HS-5 (cell line): ENCODE measurements at regions not wholly inside any gene's neighbourhood (a gene's known extent, or its start where the extent isn't known, plus 50 kb on each side); places are given as distances from the start of the nearest gene placed in this dataset.
"Not testable (repeated sequence)": the region's sequence is repeated elsewhere in the genome, so short reads cannot be mapped to it uniquely, and the experiment has no call there.

Experiments used
- DNase-seq: peaks from one replicate; pipeline ENCODE4 v3.0.0-alpha.2; 2012; ENCODE audit warnings: low read depth

DNA sequence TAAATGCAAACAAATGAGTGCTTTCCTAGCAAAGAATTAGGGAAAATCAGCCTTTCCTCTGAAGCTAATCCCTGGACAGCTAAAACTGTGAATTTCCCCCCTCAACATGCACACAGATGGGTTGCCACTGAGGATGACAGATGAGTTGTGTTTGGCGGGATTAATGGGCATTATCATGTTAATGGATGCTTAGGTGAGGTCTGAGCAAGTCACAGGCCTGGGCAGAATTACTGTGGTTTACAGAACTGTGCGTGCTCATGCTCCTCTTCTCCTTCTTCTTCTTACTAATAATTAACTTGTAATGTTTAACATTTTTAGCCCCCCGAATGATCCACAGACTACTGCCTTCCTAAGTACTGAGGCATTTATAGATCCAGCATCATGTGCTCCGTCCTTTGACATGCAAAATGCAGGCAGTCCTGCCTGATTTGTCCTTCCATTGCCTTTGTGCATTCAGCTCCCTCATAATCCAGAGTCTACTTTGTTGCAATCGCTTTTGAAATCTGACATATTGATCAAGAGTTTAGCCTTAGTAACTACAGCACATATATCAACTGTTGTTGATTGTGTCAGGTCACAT is 753.4 kb upstream of the MMS22L start:
- no peak for DNase-seq

DNA sequence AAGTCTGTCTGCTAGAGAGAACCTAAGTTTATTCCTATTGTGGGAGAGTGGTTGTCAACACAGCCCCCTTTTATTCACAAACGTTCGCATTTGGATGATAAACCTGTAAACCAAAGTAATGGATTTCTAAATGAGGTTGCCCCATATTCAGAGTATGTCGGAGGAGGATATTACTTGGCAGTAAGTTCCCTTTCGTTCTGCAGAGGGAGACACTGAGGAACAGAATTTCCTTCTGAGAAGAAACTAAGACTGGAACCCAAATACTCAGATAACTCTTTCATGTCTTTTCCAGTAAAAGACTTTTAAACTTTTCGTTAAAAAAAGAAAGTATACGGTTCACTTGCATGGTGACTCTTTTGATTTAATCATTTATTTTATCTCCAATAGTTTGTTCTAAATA is 754.6 kb upstream of the MMS22L start:
- DNase-seq, result no peak

- DNase-seq, result no peak
Observed at GRCh38 chr6:98039443-98039842, 756.4 kb upstream of the MMS22L start.

- DNase-seq, result no peak
Observed at GRCh38 chr6:98039904-98040607, 757.0 kb upstream of the MMS22L start.

- no peak for DNase-seq
Observed at GRCh38 chr6:98041056-98041455, 758.0 kb upstream of the MMS22L start.

- DNase-seq, result no peak
Observed at GRCh38 chr6:98041921-98042320, 758.9 kb upstream of the MMS22L start.

DNA sequence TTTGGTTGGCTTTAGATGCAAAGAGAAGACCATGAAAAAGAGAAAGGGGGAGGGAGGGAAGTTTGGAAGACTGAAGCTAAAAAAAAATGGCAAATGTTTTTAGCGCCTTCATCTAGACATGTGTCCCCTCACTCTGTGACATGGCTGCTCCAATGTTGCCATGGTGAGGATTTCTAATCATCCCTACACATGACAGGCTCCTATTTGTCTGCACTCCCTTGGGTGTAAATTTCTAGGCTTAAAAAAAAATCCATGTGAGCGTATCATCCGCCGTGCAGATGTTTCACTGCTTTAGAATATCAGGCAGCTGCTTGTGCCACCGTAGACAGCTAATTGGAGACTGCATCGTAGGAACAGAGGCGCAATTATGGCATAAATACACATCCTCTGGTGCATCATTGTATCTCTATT is 761.1 kb upstream of the MMS22L start:
- DNase-seq, result no peak

GRCh38 chr6:98044791-98045470 is 761.9 kb upstream of the MMS22L start:
- DNase-seq, result no peak

DNA sequence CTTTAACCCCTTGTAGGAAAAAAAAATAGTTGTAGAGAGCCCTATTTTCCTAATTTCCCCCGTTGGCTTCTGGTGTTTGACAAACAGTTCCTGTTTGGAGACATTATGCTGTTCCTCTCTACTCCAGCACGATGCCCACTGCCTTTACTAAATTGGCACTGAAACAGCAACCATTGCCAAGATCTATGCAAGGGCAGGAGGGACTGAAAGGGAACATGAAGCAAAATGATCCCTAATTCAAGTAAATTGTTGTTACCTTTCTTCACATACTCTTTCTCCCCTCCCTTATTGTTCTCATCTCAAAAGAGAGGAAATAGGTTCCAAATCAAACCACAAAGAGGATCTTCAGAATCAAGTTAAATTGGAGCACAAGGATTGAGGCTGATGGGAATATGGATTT is 764.1 kb upstream of the MMS22L start:
- DNase-seq, result no peak

GRCh38 chr6:98047871-98048270 is 764.9 kb upstream of the MMS22L start:
- DNase-seq, result no peak

DNA sequence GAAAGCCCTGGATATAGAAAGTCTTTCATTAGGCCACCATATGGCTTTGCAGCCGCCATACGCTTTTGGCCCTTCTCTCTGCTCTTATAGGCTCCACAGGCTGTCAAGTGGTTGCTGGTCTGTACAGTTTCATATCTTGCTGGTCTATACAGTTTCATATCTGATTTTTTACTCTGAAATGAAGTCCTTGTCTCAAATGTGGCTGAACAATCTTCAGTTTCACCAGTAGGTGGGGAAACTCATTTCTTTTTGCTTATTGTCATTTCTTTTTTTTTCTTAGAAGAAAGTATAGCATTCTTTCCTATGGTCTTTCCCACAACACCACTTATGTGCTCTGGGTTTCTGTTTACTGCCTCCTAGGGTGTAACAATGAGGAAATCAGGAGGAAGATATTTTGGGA is 771.4 kb upstream of the MMS22L start:
- DNase-seq, result no peak

- no peak for DNase-seq
Observed at GRCh38 chr6:98056955-98057354, 773.9 kb upstream of the MMS22L start.

- DNase-seq, result no peak
Observed at GRCh38 chr6:98067375-98067774, 767.0 kb upstream of the POU3F2 start.

GRCh38 chr6:98088537-98088936 is 745.8 kb upstream of the POU3F2 start:
- not testable (repeated sequence) for DNase-seq

- DNase-seq, result no peak
Observed at GRCh38 chr6:98092331-98092730, 742.0 kb upstream of the POU3F2 start.

- no peak for DNase-seq
Observed at GRCh38 chr6:98094696-98095095, 739.7 kb upstream of the POU3F2 start.

- DNase-seq, result peak; percentile 24
Observed at GRCh38 chr6:98107801-98108200, 726.6 kb upstream of the POU3F2 start.

DNA sequence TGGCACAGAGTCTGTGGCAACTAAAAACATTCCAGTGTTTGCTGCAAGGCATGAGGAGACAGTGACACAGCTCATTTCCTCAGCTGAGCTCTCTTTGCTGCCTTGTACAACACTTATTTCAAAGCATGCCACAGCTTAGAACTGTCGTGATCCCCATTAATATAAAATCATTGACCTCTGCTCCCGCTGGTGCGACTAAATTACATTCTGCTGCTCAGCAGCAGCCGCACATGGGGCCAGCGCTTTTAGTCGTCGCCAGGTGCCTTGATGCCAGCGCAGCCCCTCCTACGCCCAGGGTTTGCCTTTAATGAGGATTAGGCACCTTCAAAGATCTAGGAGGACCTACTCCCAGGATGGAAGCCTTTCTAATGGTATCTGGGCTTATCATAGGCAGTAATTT is 717.9 kb upstream of the POU3F2 start:
- no peak for DNase-seq

- DNase-seq, result no peak
Observed at GRCh38 chr6:98117068-98117467, 717.3 kb upstream of the POU3F2 start.

DNA sequence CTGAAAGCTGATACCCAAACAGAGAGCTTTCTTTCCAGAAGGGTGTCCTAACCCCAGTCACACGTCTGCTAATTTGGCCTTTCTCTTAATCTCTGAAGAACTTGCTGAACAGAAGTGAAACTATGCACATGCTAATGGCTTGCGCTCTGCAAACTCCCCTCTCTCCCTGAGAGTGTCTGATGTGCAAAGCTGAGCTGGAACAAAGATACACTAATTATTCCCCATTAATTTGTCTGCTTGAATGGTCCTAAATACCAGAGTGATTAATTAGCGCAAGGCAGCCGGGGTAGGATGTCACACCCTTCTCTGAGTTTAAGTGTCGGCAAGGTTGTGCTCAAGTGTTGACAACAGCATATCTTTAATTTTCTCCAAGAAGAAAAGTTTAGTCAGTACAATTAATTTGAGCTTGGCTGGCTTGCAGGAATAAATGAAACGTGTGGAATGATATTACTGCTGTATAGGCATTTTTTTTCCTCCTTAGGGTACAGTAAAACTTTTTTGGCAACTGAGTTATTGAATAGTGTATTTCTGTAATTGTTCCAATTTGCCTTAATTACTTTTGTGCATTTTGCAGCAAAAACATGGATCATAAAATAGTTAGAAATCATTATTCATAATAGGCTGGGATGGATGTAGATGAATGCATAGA is 715.9 kb upstream of the POU3F2 start:
- DNase-seq, result no peak

- peak; percentile 64 for DNase-seq
Observed at GRCh38 chr6:98124171-98124570, 710.2 kb upstream of the POU3F2 start.

- DNase-seq, result no peak
Observed at GRCh38 chr6:98131290-98131990, 702.9 kb upstream of the POU3F2 start.
